ENCODE measurements at regions not wholly inside any gene's neighbourhood (a gene's known extent, or its start where the extent isn't known, plus 50 kb on each side); places are given as distances from the start of the nearest gene placed in this dataset.
"Not testable (repeated sequence)": the region's sequence is repeated elsewhere in the genome, so short reads cannot be mapped to it uniquely, and the experiment has no call there.

DNA sequence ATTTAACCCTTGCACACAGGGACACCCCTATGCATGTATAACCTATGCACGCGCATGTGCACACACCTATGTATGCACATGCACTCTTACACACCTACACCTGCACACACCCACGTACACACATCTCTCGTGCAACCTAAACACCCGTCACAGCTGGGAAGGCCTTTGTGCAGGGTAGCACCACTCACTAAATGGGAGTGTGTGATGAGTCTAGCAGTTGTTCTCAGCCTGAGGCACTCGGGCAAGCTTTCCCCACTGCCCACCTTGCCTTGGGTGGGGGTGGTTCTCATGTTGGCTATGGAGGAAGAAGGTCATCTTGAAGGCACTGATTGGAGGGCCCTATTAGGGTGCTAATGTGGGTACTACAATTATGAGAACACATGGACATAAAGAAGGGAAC is 85.8 kb downstream of the DLL1 start:
- no peaks in the 10 kb centered on the region for H3K4me1 ChIP-seq (ENCODE audit: insufficient read depth, low read length)
- H3K9ac ChIP-seq (ENCODE audit: low read depth, low read length), result no peak overlapping the region
- H3K36me3 ChIP-seq (ENCODE audit: insufficient read depth, low read length), result no peaks in the 10 kb centered on the region
- H3K27ac ChIP-seq (ENCODE audit: low read depth, low read length), result no peak overlapping the region
- no peaks in the 10 kb centered on the region for H3K9me3 ChIP-seq (ENCODE audit: insufficient read depth, low read depth, low read length)
- H3K27me3 ChIP-seq (ENCODE audit: insufficient read depth, low read length), result no peaks in the 10 kb centered on the region
- WGBS, result 78% methylated on average over 6 of the region's 6 CpGs
- H3K4me3 ChIP-seq (ENCODE audit: low read length), result no peak overlapping the region

DNA sequence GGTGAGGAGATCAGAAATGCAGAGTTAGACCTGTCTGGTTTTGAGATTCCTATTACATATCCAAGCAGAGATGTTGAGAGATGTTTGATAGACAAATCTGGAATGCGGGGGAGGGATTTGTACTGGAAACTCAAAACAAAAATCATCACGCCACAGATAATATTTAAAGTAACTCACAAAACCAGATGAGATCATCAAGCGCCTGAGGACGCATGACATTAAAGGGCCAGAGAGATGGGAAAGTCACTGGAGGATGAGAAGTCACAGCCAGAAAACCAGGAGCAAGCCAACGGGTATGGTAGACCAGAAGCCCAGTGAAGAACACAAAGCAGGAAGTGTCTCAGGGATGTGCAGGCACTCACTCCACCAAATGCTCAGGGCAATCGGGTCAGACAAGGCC is 87.7 kb downstream of the DLL1 start:
- Histone ChIP-seq H3K9ac (ENCODE audit: low read depth, low read length) (no peak overlapping the region), H3K36me3 (ENCODE audit: insufficient read depth, low read length) (no peaks in the 10 kb centered on the region), H3K27ac (ENCODE audit: low read depth, low read length) (no peak overlapping the region), H3K4me1 (ENCODE audit: insufficient read depth, low read length) (no peaks in the 10 kb centered on the region), H3K4me3 (ENCODE audit: low read length) (no peak overlapping the region), H3K9me3 (ENCODE audit: insufficient read depth, low read depth, low read length) (no peaks in the 10 kb centered on the region), H3K27me3 (ENCODE audit: insufficient read depth, low read length) (no peaks in the 10 kb centered on the region)
- 89% methylated on average over 4 of the region's 6 CpGs for WGBS

DNA sequence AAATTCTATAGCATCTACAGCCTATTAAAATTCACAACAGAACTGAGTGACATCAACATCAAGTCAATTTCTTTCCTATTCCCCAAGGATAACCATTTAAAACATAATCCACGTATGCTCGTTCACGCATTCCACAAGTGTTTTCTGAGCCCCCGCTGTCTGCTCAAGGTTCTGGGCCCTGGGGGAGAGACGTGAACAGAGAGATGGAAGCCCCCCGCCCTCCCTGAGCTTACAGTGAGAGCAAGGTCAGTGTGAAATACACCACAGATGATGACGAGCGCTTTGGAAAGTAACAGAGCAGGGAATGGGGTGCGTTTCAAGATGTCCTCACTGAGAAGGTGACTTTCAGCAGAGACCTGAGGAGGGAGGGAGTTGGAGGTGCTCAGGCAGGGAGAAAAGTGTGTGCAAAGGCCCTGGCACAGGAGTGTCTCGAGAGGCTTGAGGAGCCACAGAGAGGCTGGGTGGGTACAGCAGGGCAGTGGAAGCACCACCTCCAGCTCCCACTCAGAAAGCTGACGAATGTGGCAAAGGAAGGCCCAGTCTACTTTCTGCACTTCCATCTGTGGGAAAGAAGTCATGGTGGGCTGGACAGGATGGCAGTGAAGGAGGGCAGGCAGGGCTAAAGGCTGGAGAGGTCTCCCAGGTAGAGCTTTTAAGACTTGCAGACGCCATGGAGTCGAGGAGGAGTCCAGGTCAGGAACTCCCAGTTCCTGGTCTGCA is 88.3 kb downstream of the DLL1 start:
- Histone ChIP-seq H3K9ac (ENCODE audit: low read depth, low read length) (no peak overlapping the region), H3K27me3 (ENCODE audit: insufficient read depth, low read length) (no peaks in the 10 kb centered on the region), H3K9me3 (ENCODE audit: insufficient read depth, low read depth, low read length) (no peaks in the 10 kb centered on the region), H3K4me1 (ENCODE audit: insufficient read depth, low read length) (no peaks in the 10 kb centered on the region), H3K36me3 (ENCODE audit: insufficient read depth, low read length) (no peaks in the 10 kb centered on the region), H3K27ac (ENCODE audit: low read depth, low read length) (no peak overlapping the region), H3K4me3 (ENCODE audit: low read length) (no peak overlapping the region)
- 95% methylated on average over 13 of the region's 13 CpGs for WGBS

GRCh38 chr6:170201361-170201760 is 89.5 kb downstream of the DLL1 start:
- Histone ChIP-seq H3K4me1 (ENCODE audit: insufficient read depth, low read length) (no peaks in the 10 kb centered on the region), H3K27me3 (ENCODE audit: insufficient read depth, low read length) (no peaks in the 10 kb centered on the region), H3K9ac (ENCODE audit: low read depth, low read length) (no peak overlapping the region), H3K9me3 (ENCODE audit: insufficient read depth, low read depth, low read length) (0 out of 2 replicates have a peak, but pooled peaks cover under 1% of the 10 kb centered on the region), H3K4me3 (ENCODE audit: low read length) (no peak overlapping the region), H3K27ac (ENCODE audit: low read depth, low read length) (no peak overlapping the region), H3K36me3 (ENCODE audit: insufficient read depth, low read length) (no peaks in the 10 kb centered on the region)
- 92% methylated on average over 8 of the region's 8 CpGs for WGBS

- WGBS, result 91% methylated on average over 9 of the region's 9 CpGs
- Histone ChIP-seq H3K9me3 (ENCODE audit: insufficient read depth, low read depth, low read length) (peaks cover 9% of the 10 kb centered on the region; the same call in 1 of the 2 replicates), H3K9ac (ENCODE audit: low read depth, low read length) (no peak overlapping the region), H3K4me1 (ENCODE audit: insufficient read depth, low read length) (no peaks in the 10 kb centered on the region), H3K27ac (ENCODE audit: low read depth, low read length) (no peak overlapping the region), H3K36me3 (ENCODE audit: insufficient read depth, low read length) (no peaks in the 10 kb centered on the region), H3K27me3 (ENCODE audit: insufficient read depth, low read length) (no peaks in the 10 kb centered on the region), H3K4me3 (ENCODE audit: low read length) (no peak overlapping the region)
Observed at GRCh38 chr6:170200458-170200891, 90.4 kb downstream of the DLL1 start.

GRCh38 chr6:170199716-170200115 is 91.2 kb downstream of the DLL1 start:
- Histone ChIP-seq H3K27ac (ENCODE audit: low read depth, low read length) (no peak overlapping the region), H3K27me3 (ENCODE audit: insufficient read depth, low read length) (no peaks in the 10 kb centered on the region), H3K9ac (ENCODE audit: low read depth, low read length) (no peak overlapping the region), H3K4me1 (ENCODE audit: insufficient read depth, low read length) (no peaks in the 10 kb centered on the region), H3K36me3 (ENCODE audit: insufficient read depth, low read length) (no peaks in the 10 kb centered on the region), H3K9me3 (ENCODE audit: insufficient read depth, low read depth, low read length) (peaks cover 17% of the 10 kb centered on the region; the same call in 1 of the 2 replicates), H3K4me3 (ENCODE audit: low read length) (no peak overlapping the region)
- 90% methylated on average over 6 of the region's 6 CpGs for WGBS

- H3K36me3 ChIP-seq (ENCODE audit: insufficient read depth, low read length), result no peaks in the 10 kb centered on the region
- H3K4me3 ChIP-seq (ENCODE audit: low read length), result no peak overlapping the region
- H3K27me3 ChIP-seq (ENCODE audit: insufficient read depth, low read length), result no peaks in the 10 kb centered on the region
- H3K9ac ChIP-seq (ENCODE audit: low read depth, low read length), result no peak overlapping the region
- no peak overlapping the region for H3K27ac ChIP-seq (ENCODE audit: low read depth, low read length)
- H3K4me1 ChIP-seq (ENCODE audit: insufficient read depth, low read length), result no peaks in the 10 kb centered on the region
- WGBS, result 91% methylated on average over 1 of the region's 2 CpGs
- peaks cover 22% of the 10 kb centered on the region; the same call in 1 of the 2 replicates for H3K9me3 ChIP-seq (ENCODE audit: insufficient read depth, low read depth, low read length)
Observed at GRCh38 chr6:170198298-170198697, 92.6 kb downstream of the DLL1 start.

DNA sequence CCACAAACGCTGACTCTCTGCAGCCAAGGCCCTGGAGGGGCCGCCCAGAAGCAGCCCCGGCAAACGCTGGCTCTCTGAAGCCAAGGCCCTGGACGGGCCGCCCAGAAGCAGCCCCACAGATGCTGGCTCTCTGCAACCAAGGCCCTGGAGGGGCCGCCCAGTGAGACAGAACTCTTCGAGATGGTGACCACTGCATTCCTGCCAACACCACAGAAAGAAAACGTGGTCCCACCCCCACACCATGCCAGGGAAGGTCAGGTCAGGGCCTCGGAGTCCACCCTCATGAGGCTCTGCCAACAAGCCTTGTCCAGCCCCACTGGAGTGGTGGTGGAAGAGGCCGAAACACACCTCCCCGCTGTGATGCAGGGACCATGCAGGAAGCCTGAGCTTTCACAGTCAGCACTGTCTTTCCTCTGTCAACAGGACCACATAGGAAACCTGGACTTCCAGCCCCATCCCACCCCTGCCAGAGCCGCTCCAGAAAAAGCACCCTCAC is 97.5 kb downstream of the DLL1 start:
- Histone ChIP-seq H3K9me3 (ENCODE audit: insufficient read depth, low read depth, low read length) (peaks cover 22% of the 10 kb centered on the region; the same call in 1 of the 2 replicates), H3K4me3 (ENCODE audit: low read length) (no peak overlapping the region), H3K9ac (ENCODE audit: low read depth, low read length) (no peak overlapping the region), H3K4me1 (ENCODE audit: insufficient read depth, low read length) (no peaks in the 10 kb centered on the region), H3K27ac (ENCODE audit: low read depth, low read length) (no peak overlapping the region), H3K36me3 (ENCODE audit: insufficient read depth, low read length) (no peaks in the 10 kb centered on the region), H3K27me3 (ENCODE audit: insufficient read depth, low read length) (no peaks in the 10 kb centered on the region)
- WGBS, result 95% methylated on average over 13 of the region's 13 CpGs

DNA sequence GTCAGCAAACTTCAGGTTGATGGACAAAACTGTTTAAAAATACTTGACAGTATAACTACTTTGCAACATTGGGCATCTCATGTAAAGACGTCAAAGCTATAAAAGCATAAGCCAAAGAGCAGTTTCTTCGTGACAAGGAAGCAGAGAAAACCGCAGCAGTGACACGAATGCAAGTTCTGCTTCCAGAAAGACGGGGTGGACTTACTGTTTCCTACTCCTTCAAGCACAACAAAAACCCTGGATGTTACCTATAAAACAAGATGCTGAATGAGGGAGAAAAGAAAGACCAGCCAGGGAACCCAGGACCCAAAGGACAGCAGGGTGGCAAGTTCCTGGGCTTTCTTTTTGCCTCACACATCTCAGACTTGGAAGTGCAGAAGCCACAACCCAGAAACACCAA is 98.0 kb downstream of the DLL1 start:
- Histone ChIP-seq H3K4me1 (ENCODE audit: insufficient read depth, low read length) (no peaks in the 10 kb centered on the region), H3K9me3 (ENCODE audit: insufficient read depth, low read depth, low read length) (peaks cover 22% of the 10 kb centered on the region; the same call in 1 of the 2 replicates), H3K27me3 (ENCODE audit: insufficient read depth, low read length) (no peaks in the 10 kb centered on the region), H3K4me3 (ENCODE audit: low read length) (no peak overlapping the region), H3K9ac (ENCODE audit: low read depth, low read length) (no peak overlapping the region), H3K36me3 (ENCODE audit: insufficient read depth, low read length) (no peaks in the 10 kb centered on the region), H3K27ac (ENCODE audit: low read depth, low read length) (no peak overlapping the region)
- 93% methylated on average over 5 of the region's 5 CpGs for WGBS

DNA sequence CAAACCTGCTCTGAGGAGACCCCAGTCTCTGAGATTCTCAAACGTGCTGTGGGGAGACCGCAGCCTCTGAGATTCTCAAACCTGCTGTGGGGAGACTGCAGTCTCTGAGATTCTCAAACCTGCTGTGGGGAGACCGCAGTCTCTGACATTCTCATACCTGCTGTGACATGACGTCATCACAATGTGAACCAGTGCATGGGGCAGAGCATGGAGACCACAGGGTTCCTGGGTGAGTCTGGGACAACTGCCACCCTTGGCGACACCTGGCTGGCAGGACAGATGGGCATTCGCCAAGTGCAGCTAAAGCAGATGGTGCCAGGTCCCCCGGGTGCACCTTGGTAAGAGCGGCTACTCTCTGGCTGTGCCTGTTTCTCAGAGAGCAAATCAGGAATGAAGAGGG is 98.8 kb downstream of the DLL1 start:
- not testable (repeated sequence) for H3K27me3 ChIP-seq (ENCODE audit: insufficient read depth, low read length); H3K36me3 ChIP-seq (ENCODE audit: insufficient read depth, low read length); H3K27ac ChIP-seq (ENCODE audit: low read depth, low read length); H3K9ac ChIP-seq (ENCODE audit: low read depth, low read length); H3K4me1 ChIP-seq (ENCODE audit: insufficient read depth, low read length); H3K4me3 ChIP-seq (ENCODE audit: low read length)
- H3K9me3 ChIP-seq (ENCODE audit: insufficient read depth, low read depth, low read length), result peaks cover 22% of the 10 kb centered on the region; the same call in 1 of the 2 replicates
- 92% methylated on average over 8 of the region's 8 CpGs for WGBS

DNA sequence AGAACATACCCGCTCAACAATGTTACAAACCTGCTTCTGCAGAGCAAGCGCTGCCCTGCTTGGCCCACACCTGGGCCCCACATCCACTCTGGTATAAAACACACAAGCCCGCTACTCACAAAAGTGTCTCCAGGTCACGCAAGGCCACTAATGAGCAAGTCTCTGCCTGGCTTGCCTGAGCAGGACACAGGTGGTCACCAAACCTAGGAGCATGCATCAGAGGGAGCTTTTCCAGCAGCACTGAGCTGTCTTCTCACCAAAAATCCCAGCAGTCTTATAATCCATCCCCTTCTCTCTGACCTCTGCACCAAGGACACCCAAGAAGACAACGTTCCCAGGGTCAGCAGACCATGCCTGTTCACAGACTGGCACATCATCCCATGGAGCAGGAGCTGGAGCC is 100.8 kb downstream of the DLL1 start:
- WGBS, result 93% methylated on average over 5 of the region's 5 CpGs
- Histone ChIP-seq H3K9ac (ENCODE audit: low read depth, low read length) (no peak overlapping the region), H3K27ac (ENCODE audit: low read depth, low read length) (no peak overlapping the region), H3K36me3 (ENCODE audit: insufficient read depth, low read length) (no peaks in the 10 kb centered on the region), H3K4me3 (ENCODE audit: low read length) (no peak overlapping the region), H3K4me1 (ENCODE audit: insufficient read depth, low read length) (no peaks in the 10 kb centered on the region), H3K27me3 (ENCODE audit: insufficient read depth, low read length) (no peaks in the 10 kb centered on the region), H3K9me3 (ENCODE audit: insufficient read depth, low read depth, low read length) (peaks cover 9% of the 10 kb centered on the region; the same call in 1 of the 2 replicates)

Measured in HUES64 (cell line).